ENCODE measurements at regions not wholly inside any gene's neighbourhood (a gene's known extent, or its start where the extent isn't known, plus 50 kb on each side); places are given as distances from the start of the nearest gene placed in this dataset.

DNA sequence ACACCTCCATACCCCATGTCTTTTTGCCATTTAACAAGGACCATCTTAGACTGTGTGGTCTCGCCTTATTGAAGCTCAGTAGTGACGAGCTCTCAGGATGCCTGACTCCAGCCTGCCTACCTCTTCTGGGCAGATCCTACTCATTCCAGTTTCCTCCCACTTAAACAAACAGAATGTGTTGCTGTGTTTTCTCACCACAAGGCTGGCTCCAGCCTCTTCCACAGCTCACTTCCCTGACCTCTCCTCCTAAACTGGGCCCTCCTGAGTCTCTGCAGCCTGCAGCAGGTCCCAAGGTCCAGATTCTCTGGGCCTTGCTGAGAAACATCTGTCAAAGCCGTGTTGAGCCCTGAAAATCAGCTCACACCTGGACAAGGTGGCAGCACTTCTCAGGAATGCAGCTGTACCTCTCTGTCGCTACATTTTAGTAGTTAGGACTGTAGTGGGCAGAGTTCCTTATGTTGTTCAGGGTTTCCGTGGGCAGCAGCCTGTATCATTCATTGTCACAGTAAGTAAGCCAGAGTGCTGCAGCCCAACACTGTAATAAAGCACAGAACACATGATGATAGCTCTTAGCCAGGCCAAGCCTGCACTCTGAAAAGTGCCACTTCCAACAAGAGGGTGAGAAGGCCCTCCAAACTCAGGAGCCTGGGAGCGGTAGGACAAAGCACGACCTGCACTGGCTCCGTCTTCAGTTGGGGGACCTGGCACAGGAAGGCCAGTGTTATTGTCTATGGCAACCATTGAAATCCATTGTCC lies 68.5 kb downstream of the NKX2-1 start:
- no peak overlapping the region for H3K4me3 ChIP-seq (ENCODE audit: low read depth, low read length)
- TF ChIP-seq, protein P1, sequence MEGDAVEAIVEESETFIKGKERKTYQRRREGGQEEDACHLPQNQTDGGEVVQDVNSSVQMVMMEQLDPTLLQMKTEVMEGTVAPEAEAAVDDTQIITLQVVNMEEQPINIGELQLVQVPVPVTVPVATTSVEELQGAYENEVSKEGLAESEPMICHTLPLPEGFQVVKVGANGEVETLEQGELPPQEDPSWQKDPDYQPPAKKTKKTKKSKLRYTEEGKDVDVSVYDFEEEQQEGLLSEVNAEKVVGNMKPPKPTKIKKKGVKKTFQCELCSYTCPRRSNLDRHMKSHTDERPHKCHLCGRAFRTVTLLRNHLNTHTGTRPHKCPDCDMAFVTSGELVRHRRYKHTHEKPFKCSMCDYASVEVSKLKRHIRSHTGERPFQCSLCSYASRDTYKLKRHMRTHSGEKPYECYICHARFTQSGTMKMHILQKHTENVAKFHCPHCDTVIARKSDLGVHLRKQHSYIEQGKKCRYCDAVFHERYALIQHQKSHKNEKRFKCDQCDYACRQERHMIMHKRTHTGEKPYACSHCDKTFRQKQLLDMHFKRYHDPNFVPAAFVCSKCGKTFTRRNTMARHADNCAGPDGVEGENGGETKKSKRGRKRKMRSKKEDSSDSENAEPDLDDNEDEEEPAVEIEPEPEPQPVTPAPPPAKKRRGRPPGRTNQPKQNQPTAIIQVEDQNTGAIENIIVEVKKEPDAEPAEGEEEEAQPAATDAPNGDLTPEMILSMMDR (IDR thresholded peaks at IDR 0.05; ENCODE audit: low read depth, low read length), result no peak
- TF ChIP-seq MYC (IDR thresholded peaks at IDR 0.05; ENCODE audit: low read depth, low read length) (no peak), POLR2A (IDR thresholded peaks at IDR 0.05; ENCODE audit: extremely low read depth, insufficient read length) (no peak)
- TF ChIP-seq, protein P2, sequence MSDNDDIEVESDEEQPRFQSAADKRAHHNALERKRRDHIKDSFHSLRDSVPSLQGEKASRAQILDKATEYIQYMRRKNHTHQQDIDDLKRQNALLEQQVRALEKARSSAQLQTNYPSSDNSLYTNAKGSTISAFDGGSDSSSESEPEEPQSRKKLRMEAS (IDR thresholded peaks at IDR 0.05; ENCODE audit: low read depth, low read length), result no peak
- no peak for DNase-seq (ENCODE audit: low read depth)

DNA sequence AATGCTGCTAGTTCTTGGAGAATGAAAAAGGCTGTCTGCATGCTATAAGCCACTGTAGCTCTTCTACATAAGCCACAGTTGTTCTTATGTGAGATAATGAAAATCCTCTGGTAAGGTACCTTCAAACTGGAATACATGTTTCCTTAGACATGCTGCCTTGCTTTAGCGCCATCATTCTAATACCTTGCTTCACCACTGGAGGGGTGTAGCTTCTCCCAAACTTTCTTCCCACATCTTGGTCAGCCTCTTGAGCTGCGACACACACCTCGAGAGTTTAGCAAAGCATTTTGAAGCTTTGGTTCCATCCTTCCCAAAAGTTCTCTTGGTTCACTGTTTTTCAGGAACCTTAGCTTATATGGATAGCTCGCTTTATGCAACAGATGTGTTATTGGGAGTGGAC lies 69.5 kb downstream of the NKX2-1 start:
- TF ChIP-seq, protein P2 (IDR thresholded peaks at IDR 0.05; ENCODE audit: low read depth, low read length), result no peak
- TF ChIP-seq MYC (IDR thresholded peaks at IDR 0.05; ENCODE audit: low read depth, low read length) (no peak), POLR2A (IDR thresholded peaks at IDR 0.05; ENCODE audit: extremely low read depth, insufficient read length) (no peak)
- TF ChIP-seq, protein P1 (IDR thresholded peaks at IDR 0.05; ENCODE audit: low read depth, low read length), result no peak
- DNase-seq (ENCODE audit: low read depth), result no peak
- H3K4me3 ChIP-seq (ENCODE audit: low read depth, low read length), result no peak overlapping the region

DNA sequence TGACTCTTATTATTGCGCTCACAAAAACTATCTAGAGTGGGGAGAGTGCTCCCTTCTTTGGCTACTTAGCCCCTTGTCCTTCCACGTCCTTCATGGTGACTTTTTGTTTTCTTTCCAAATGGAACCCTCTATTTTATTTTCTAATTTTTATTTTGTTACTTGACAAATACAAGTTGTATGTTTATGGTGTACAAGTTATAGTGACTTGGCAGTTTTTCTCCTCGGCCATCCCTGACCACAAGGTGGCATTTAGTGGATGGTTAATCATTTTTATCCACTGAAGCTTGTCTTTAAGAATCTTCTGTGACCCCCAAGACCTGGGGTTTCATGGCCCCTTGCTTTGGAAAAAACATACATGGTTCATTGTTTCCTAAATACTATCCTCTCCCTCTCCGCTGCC lies 70.1 kb downstream of the NKX2-1 start:
- no peak for DNase-seq (ENCODE audit: low read depth)
- no peak overlapping the region for H3K4me3 ChIP-seq (ENCODE audit: low read depth, low read length)
- no peak for TF ChIP-seq POLR2A (IDR thresholded peaks at IDR 0.05; ENCODE audit: extremely low read depth, insufficient read length)
- TF ChIP-seq, protein P2 (IDR thresholded peaks at IDR 0.05; ENCODE audit: low read depth, low read length), result no peak
- TF ChIP-seq MYC (IDR thresholded peaks at IDR 0.05; ENCODE audit: low read depth, low read length), result no peak
- TF ChIP-seq, protein P1 (IDR thresholded peaks at IDR 0.05; ENCODE audit: low read depth, low read length), result no peak

DNA sequence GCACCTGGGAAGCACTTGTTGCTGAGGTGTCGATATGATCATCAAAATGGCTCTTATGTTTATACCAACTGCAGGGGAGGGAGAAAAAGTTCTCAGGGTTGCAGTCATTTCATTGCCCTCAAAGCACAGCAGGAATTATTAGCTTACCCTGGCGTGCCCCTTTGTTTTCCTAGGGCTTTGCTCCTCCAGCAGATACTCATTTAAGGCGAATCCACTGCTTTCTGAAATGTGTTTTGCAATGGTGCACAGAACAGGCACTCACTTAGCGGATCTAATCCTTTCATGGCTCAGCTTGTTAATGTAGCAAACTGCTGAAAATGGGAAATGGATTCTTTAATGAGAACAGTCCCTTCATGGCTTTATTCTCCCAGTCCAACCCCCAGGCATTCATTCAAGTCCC lies 76.7 kb downstream of the NKX2-1 start:
- no peak for TF ChIP-seq MYC (IDR thresholded peaks at IDR 0.05; ENCODE audit: low read depth, low read length)
- TF ChIP-seq, protein P2 (IDR thresholded peaks at IDR 0.05; ENCODE audit: low read depth, low read length), result no peak
- TF ChIP-seq, protein P1 (IDR thresholded peaks at IDR 0.05; ENCODE audit: low read depth, low read length), result no peak
- TF ChIP-seq POLR2A (IDR thresholded peaks at IDR 0.05; ENCODE audit: extremely low read depth, insufficient read length), result no peak
- H3K4me3 ChIP-seq (ENCODE audit: low read depth, low read length), result no peak overlapping the region
- DNase-seq (ENCODE audit: low read depth), result no peak

DNA sequence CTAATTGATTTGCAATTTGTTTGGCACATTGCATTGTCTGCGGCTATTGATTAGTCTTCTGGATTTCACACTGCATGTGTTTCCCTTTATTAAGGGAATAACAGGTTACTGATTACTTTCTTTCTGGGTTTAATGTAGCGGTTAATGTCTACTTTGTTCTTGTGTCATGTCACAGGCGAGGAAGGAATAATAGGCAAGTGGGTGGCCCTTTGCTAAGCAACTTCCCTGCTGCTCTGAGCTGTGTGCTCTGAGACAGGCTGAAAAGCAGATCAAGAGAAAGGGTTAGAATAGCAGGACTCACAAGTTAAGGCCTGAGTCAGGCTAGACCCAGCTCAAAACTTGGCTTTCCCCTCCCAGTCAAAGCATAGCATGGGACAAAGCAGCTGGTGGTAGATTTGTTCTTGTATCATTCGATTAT lies 77.2 kb downstream of the NKX2-1 start:
- DNase-seq (ENCODE audit: low read depth), result no peak
- H3K4me3 ChIP-seq (ENCODE audit: low read depth, low read length), result no peak overlapping the region
- no peak for TF ChIP-seq POLR2A (IDR thresholded peaks at IDR 0.05; ENCODE audit: extremely low read depth, insufficient read length)
- TF ChIP-seq, protein P1 (IDR thresholded peaks at IDR 0.05; ENCODE audit: low read depth, low read length), result no peak
- no peak for TF ChIP-seq MYC (IDR thresholded peaks at IDR 0.05; ENCODE audit: low read depth, low read length)
- TF ChIP-seq, protein P2 (IDR thresholded peaks at IDR 0.05; ENCODE audit: low read depth, low read length), result no peak
